BJ (cell line): ENCODE measurements at regions not wholly inside any gene's neighbourhood (a gene's known extent, or its start where the extent isn't known, plus 50 kb on each side); places are given as distances from the start of the nearest gene placed in this dataset.

Experiments used
- CTCF ChIA-PET: fragments of 350-600 bp; formaldehyde crosslinking; extraction: SDS; loops from one replicate; lab custom pipeline; 2021; ENCODE audit warnings: antibody characterized with exemption, inconsistent platforms; lab: Yijun Ruan, JAX
- POLR2A ChIA-PET: fragments of 300-600 bp; sonication (Branson Sonifier 250); formaldehyde crosslinking; extraction: SDS; loops from one replicate; lab custom pipeline; 2021; ENCODE audit warnings: antibody characterized with exemption; lab: Charles Lee
- DNase-seq: peaks from one replicate; pipeline ENCODE4 v3.0.0-alpha.2; 2011; ENCODE audit warnings: low read depth
- H3K27me3 ChIP-seq: 2 replicates; pipeline ENCODE4 v1.6.0; 2011; ENCODE audit warnings: low read length; ENCODE audit not compliant: control insufficient read depth, insufficient read depth
- H3K36me3 ChIP-seq: 2 replicates; pipeline ENCODE4 v1.5.1; 2011; ENCODE audit warnings: low read length; ENCODE audit not compliant: control insufficient read depth, insufficient read depth
- H3K4me3 ChIP-seq: 2 replicates; pipeline ENCODE4 v1.5.1; 2011; ENCODE audit warnings: low read depth, mild to moderate bottlenecking, control low read depth, low read length
- CTCF ChIP-seq: IDR thresholded peaks from 2 replicates; pipeline ENCODE4 v1.5.1; 2011; ENCODE audit warnings: low read depth, mild to moderate bottlenecking, control low read depth, inconsistent platforms, low read length, moderate library complexity; ENCODE audit not compliant: insufficient read depth

- no peak for DNase-seq
- Histone ChIP-seq H3K4me3 (no peak overlapping the region), H3K27me3 (peaks cover 2% of the 10 kb centered on the region; the same call in 1 of the 2 replicates), H3K36me3 (no peaks in the 10 kb centered on the region)
- ChIA-PET POLR2A (no interaction called here), CTCF (no interaction called here)
- no peak for TF ChIP-seq CTCF
Measured at GRCh38 chr7:24059775-24060174, 224.2 kb upstream of the NPY start.

- no peaks in the 10 kb centered on the region for H3K27me3 ChIP-seq
- no peak overlapping the region for H3K4me3 ChIP-seq
- DNase-seq: no peak
- H3K36me3 ChIP-seq: no peaks in the 10 kb centered on the region
- ChIA-PET CTCF (no interaction called here), POLR2A (no interaction called here)
- no peak for TF ChIP-seq CTCF
Measured at GRCh38 chr7:24063721-24064120, 220.3 kb upstream of the NPY start.

- CTCF ChIA-PET: interaction anchor here (1.3 kb wide), 1 partner anchor 9 kb away, joined by 3 read pairs; no protein-coding TSS in a partner anchor
- POLR2A ChIA-PET: no interaction called here
Measured at GRCh38 chr7:24069751-24070150, 214.2 kb upstream of the NPY start.

GRCh38 chr7:24073651-24074420 lies 210.2 kb upstream of the NPY start:
- no peak for DNase-seq
- H3K4me3 ChIP-seq: no peak overlapping the region
- CTCF ChIA-PET: no interaction called here
- no peak for TF ChIP-seq CTCF
- H3K36me3 ChIP-seq: no peaks in the 10 kb centered on the region
- POLR2A ChIA-PET: no interaction called here
- H3K27me3 ChIP-seq: no peaks in the 10 kb centered on the region

More at GRCh38 chr7:24069751-24070150, 214.2 kb upstream of the NPY start:
- no peak overlapping the region for H3K4me3 ChIP-seq
- H3K27me3 ChIP-seq: no peaks in the 10 kb centered on the region
- DNase-seq: no peak
- TF ChIP-seq CTCF: no peak
- H3K36me3 ChIP-seq: no peaks in the 10 kb centered on the region

- ChIA-PET POLR2A (no interaction called here), CTCF (no interaction called here)
- Histone ChIP-seq H3K36me3 (no peaks in the 10 kb centered on the region), H3K4me3 (no peak overlapping the region), H3K27me3 (no peaks in the 10 kb centered on the region)
- no peak for TF ChIP-seq CTCF
- DNase-seq: no peak
Measured at GRCh38 chr7:24075426-24075810, 208.6 kb upstream of the NPY start.
